ENCODE measurements at regions not wholly inside any gene's neighbourhood (a gene's known extent, or its start where the extent isn't known, plus 50 kb on each side); places are given as distances from the start of the nearest gene placed in this dataset.
A peak's percentile ranks its signal among the peaks of the same experiment; 100 is the strongest.

GRCh38 chr21:27292229-27292628, 325.3 kb upstream of the ADAMTS5 start:
- no peak for DNase-seq
- Histone ChIP-seq H3K9me3 (ENCODE audit: control extremely low read depth in 1 of 5, control insufficient read depth in 4 of 5, insufficient read depth in 2 of 5, low read depth in 1 of 5, low read length in 4 of 5) (no peaks in the 10 kb centered on the region), H3K27ac (ENCODE audit: insufficient read depth in 1 of 2, low read depth in 1 of 2, low read length in 2 of 2, poor library complexity in 1 of 2, severe bottlenecking in 2 of 2) (no peak overlapping the region), H3K4me1 (ENCODE audit: control extremely low read depth in 1 of 4, control insufficient read depth in 4 of 4, insufficient read depth in 4 of 4, low read length in 3 of 4) (no peaks in the 10 kb centered on the region), H3K36me3 (ENCODE audit: control insufficient read depth in 4 of 4, insufficient read depth in 4 of 4, low read length in 3 of 4) (no peaks in the 10 kb centered on the region), H3K4me3 (ENCODE audit: control insufficient read depth in 1 of 7, extremely low read depth in 1 of 7, insufficient read depth in 4 of 7, low read depth in 2 of 7, low read length in 6 of 7) (no peak overlapping the region), H3K27me3 (replicated peaks in 2 of 5; ENCODE audit: control insufficient read depth in 4 of 5, insufficient read depth in 5 of 5, low read length in 4 of 5) (no peaks in the 10 kb centered on the region)
- CTCF ChIA-PET = no interaction called here
- POLR2A ChIA-PET = no interaction called here

GRCh38 chr21:27291006-27291405, 324.1 kb upstream of the ADAMTS5 start:
- POLR2A ChIA-PET = no interaction called here
- Histone ChIP-seq H3K36me3 (ENCODE audit: control insufficient read depth in 4 of 4, insufficient read depth in 4 of 4, low read length in 3 of 4) (no peaks in the 10 kb centered on the region), H3K27ac (ENCODE audit: insufficient read depth in 1 of 2, low read depth in 1 of 2, low read length in 2 of 2, poor library complexity in 1 of 2, severe bottlenecking in 2 of 2) (no peak overlapping the region), H3K4me3 (ENCODE audit: control insufficient read depth in 1 of 7, extremely low read depth in 1 of 7, insufficient read depth in 4 of 7, low read depth in 2 of 7, low read length in 6 of 7) (no peak overlapping the region), H3K27me3 (replicated peaks in 2 of 5; ENCODE audit: control insufficient read depth in 4 of 5, insufficient read depth in 5 of 5, low read length in 4 of 5) (no peaks in the 10 kb centered on the region), H3K9me3 (ENCODE audit: control extremely low read depth in 1 of 5, control insufficient read depth in 4 of 5, insufficient read depth in 2 of 5, low read depth in 1 of 5, low read length in 4 of 5) (no peaks in the 10 kb centered on the region), H3K4me1 (ENCODE audit: control extremely low read depth in 1 of 4, control insufficient read depth in 4 of 4, insufficient read depth in 4 of 4, low read length in 3 of 4) (no peaks in the 10 kb centered on the region)
- no peak for DNase-seq
- WGBS (ENCODE audit: insufficient coverage) = 100% methylated on average over 1 of the region's 1 CpG
- CTCF ChIA-PET = no interaction called here

GRCh38 chr21:27290028-27290427, 323.1 kb upstream of the ADAMTS5 start:
- Histone ChIP-seq H3K27me3 (replicated peaks in 2 of 5; ENCODE audit: control insufficient read depth in 4 of 5, insufficient read depth in 5 of 5, low read length in 4 of 5) (no peaks in the 10 kb centered on the region), H3K36me3 (ENCODE audit: control insufficient read depth in 4 of 4, insufficient read depth in 4 of 4, low read length in 3 of 4) (no peaks in the 10 kb centered on the region), H3K27ac (ENCODE audit: insufficient read depth in 1 of 2, low read depth in 1 of 2, low read length in 2 of 2, poor library complexity in 1 of 2, severe bottlenecking in 2 of 2) (no peak overlapping the region), H3K4me1 (ENCODE audit: control extremely low read depth in 1 of 4, control insufficient read depth in 4 of 4, insufficient read depth in 4 of 4, low read length in 3 of 4) (no peaks in the 10 kb centered on the region), H3K9me3 (ENCODE audit: control extremely low read depth in 1 of 5, control insufficient read depth in 4 of 5, insufficient read depth in 2 of 5, low read depth in 1 of 5, low read length in 4 of 5) (no peaks in the 10 kb centered on the region), H3K4me3 (ENCODE audit: control insufficient read depth in 1 of 7, extremely low read depth in 1 of 7, insufficient read depth in 4 of 7, low read depth in 2 of 7, low read length in 6 of 7) (no peak overlapping the region)
- ChIA-PET POLR2A (no interaction called here), CTCF (no interaction called here)
- no peak for DNase-seq
- WGBS (ENCODE audit: insufficient coverage) = no CpG with 5 or more reads among the region's 3 CpGs

GRCh38 chr21:27286760-27287159, 319.9 kb upstream of the ADAMTS5 start:
- Histone ChIP-seq H3K27ac (ENCODE audit: insufficient read depth in 1 of 2, low read depth in 1 of 2, low read length in 2 of 2, poor library complexity in 1 of 2, severe bottlenecking in 2 of 2) (no peak overlapping the region), H3K4me3 (ENCODE audit: control insufficient read depth in 1 of 7, extremely low read depth in 1 of 7, insufficient read depth in 4 of 7, low read depth in 2 of 7, low read length in 6 of 7) (no peak overlapping the region), H3K4me1 (ENCODE audit: control extremely low read depth in 1 of 4, control insufficient read depth in 4 of 4, insufficient read depth in 4 of 4, low read length in 3 of 4) (no peaks in the 10 kb centered on the region), H3K9me3 (ENCODE audit: control extremely low read depth in 1 of 5, control insufficient read depth in 4 of 5, insufficient read depth in 2 of 5, low read depth in 1 of 5, low read length in 4 of 5) (no peaks in the 10 kb centered on the region), H3K27me3 (replicated peaks in 2 of 5; ENCODE audit: control insufficient read depth in 4 of 5, insufficient read depth in 5 of 5, low read length in 4 of 5) (no peaks in the 10 kb centered on the region), H3K36me3 (ENCODE audit: control insufficient read depth in 4 of 4, insufficient read depth in 4 of 4, low read length in 3 of 4) (no peaks in the 10 kb centered on the region)
- POLR2A ChIA-PET = no interaction called here
- DNase-seq = no peak
- CTCF ChIA-PET = interaction anchor here (0.7 kb wide), 1 partner anchor 1464 kb away, joined by 3 read pairs; no protein-coding TSS in a partner anchor

- Histone ChIP-seq H3K4me1 (ENCODE audit: control extremely low read depth in 1 of 4, control insufficient read depth in 4 of 4, insufficient read depth in 4 of 4, low read length in 3 of 4) (no peaks in the 10 kb centered on the region), H3K27me3 (replicated peaks in 2 of 5; ENCODE audit: control insufficient read depth in 4 of 5, insufficient read depth in 5 of 5, low read length in 4 of 5) (no peaks in the 10 kb centered on the region), H3K36me3 (ENCODE audit: control insufficient read depth in 4 of 4, insufficient read depth in 4 of 4, low read length in 3 of 4) (no peaks in the 10 kb centered on the region), H3K9me3 (ENCODE audit: control extremely low read depth in 1 of 5, control insufficient read depth in 4 of 5, insufficient read depth in 2 of 5, low read depth in 1 of 5, low read length in 4 of 5) (no peaks in the 10 kb centered on the region), H3K27ac (ENCODE audit: insufficient read depth in 1 of 2, low read depth in 1 of 2, low read length in 2 of 2, poor library complexity in 1 of 2, severe bottlenecking in 2 of 2) (no peak overlapping the region), H3K4me3 (ENCODE audit: control insufficient read depth in 1 of 7, extremely low read depth in 1 of 7, insufficient read depth in 4 of 7, low read depth in 2 of 7, low read length in 6 of 7) (no peak overlapping the region)
- DNase-seq = no peak
- POLR2A ChIA-PET = no interaction called here
- CTCF ChIA-PET = no interaction called here
These were observed 310.2 kb upstream of the ADAMTS5 start for GRCh38 chr21:27277110-27277509.

- ChIA-PET POLR2A (no interaction called here), CTCF (no interaction called here)
- Histone ChIP-seq H3K4me3 (ENCODE audit: control insufficient read depth in 1 of 7, extremely low read depth in 1 of 7, insufficient read depth in 4 of 7, low read depth in 2 of 7, low read length in 6 of 7) (no peak overlapping the region), H3K27me3 (replicated peaks in 2 of 5; ENCODE audit: control insufficient read depth in 4 of 5, insufficient read depth in 5 of 5, low read length in 4 of 5) (no peaks in the 10 kb centered on the region), H3K36me3 (ENCODE audit: control insufficient read depth in 4 of 4, insufficient read depth in 4 of 4, low read length in 3 of 4) (no peaks in the 10 kb centered on the region), H3K9me3 (ENCODE audit: control extremely low read depth in 1 of 5, control insufficient read depth in 4 of 5, insufficient read depth in 2 of 5, low read depth in 1 of 5, low read length in 4 of 5) (no peaks in the 10 kb centered on the region), H3K27ac (ENCODE audit: insufficient read depth in 1 of 2, low read depth in 1 of 2, low read length in 2 of 2, poor library complexity in 1 of 2, severe bottlenecking in 2 of 2) (no peak overlapping the region), H3K4me1 (ENCODE audit: control extremely low read depth in 1 of 4, control insufficient read depth in 4 of 4, insufficient read depth in 4 of 4, low read length in 3 of 4) (no peaks in the 10 kb centered on the region)
- WGBS (ENCODE audit: insufficient coverage) = no CpG with 5 or more reads among the region's 1 CpG
- DNase-seq = peak in 1 of 3 donors; percentile 6
These were observed 308.5 kb upstream of the ADAMTS5 start for GRCh38 chr21:27275294-27275927.

- Histone ChIP-seq H3K36me3 (ENCODE audit: control insufficient read depth in 4 of 4, insufficient read depth in 4 of 4, low read length in 3 of 4) (no peaks in the 10 kb centered on the region), H3K4me1 (ENCODE audit: control extremely low read depth in 1 of 4, control insufficient read depth in 4 of 4, insufficient read depth in 4 of 4, low read length in 3 of 4) (no peaks in the 10 kb centered on the region), H3K9me3 (ENCODE audit: control extremely low read depth in 1 of 5, control insufficient read depth in 4 of 5, insufficient read depth in 2 of 5, low read depth in 1 of 5, low read length in 4 of 5) (no peaks in the 10 kb centered on the region), H3K27ac (ENCODE audit: insufficient read depth in 1 of 2, low read depth in 1 of 2, low read length in 2 of 2, poor library complexity in 1 of 2, severe bottlenecking in 2 of 2) (no peak overlapping the region), H3K4me3 (ENCODE audit: control insufficient read depth in 1 of 7, extremely low read depth in 1 of 7, insufficient read depth in 4 of 7, low read depth in 2 of 7, low read length in 6 of 7) (no peak overlapping the region), H3K27me3 (replicated peaks in 2 of 5; ENCODE audit: control insufficient read depth in 4 of 5, insufficient read depth in 5 of 5, low read length in 4 of 5) (no peaks in the 10 kb centered on the region)
- no peak for DNase-seq
- ChIA-PET POLR2A (no interaction called here), CTCF (no interaction called here)
These were observed 302.8 kb upstream of the ADAMTS5 start for GRCh38 chr21:27269644-27270043.

Measured in common myeloid progenitor, CD34-positive (primary cell).